Astrocyte of the cerebellum (primary cell): ENCODE measurements at regions not wholly inside any gene's neighbourhood (a gene's known extent, or its start where the extent isn't known, plus 50 kb on each side); places are given as distances from the start of the nearest gene placed in this dataset.

Experiments
- DNase-seq: peaks from one replicate; pipeline ENCODE4 v3.0.0-alpha.2; 2011; ENCODE audit warnings: low read depth
- H3K4me3 ChIP-seq: 2 replicates; pipeline ENCODE4 v1.5.1; 2011; ENCODE audit warnings: mild to moderate bottlenecking, low read depth, low read length, moderate library complexity
- in situ Hi-C: cut with HindIII; loops from 2 replicates; pipeline ENCODE4 v1.10.0; 2017; ENCODE audit warnings: low sequenced_read_pairs
- TF ChIP-seq, protein P1 (sequence below): IDR thresholded peaks from 2 replicates; pipeline ENCODE4 v1.5.1; 2012; ENCODE audit warnings: low read length, low read depth, moderate library complexity, mild to moderate bottlenecking; ENCODE audit errors: missing control alignments

DNA sequence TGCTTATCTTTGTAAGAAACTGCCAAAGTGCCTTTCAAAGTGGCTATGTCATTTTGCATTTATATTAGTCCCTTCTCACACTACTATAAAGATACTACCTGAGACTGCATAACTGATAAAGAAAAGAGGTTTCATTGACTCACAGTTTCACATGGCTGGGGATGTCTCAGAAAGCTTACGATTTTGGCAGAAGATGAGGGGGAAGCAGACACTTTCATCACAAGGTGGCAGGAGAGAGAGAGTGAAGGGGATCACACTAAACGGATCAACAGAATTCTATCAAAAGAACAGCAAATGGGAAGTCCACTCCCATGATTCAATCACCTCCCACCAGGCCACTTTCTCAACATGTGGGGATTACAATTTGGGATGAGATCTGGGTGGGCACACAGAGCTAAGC is 1352.0 kb upstream of the B3GALT2 start:
- H3K4me3 ChIP-seq = no peak overlapping the region
- in situ Hi-C loops = no loop called here
- no peak for DNase-seq
- TF ChIP-seq, protein P1, sequence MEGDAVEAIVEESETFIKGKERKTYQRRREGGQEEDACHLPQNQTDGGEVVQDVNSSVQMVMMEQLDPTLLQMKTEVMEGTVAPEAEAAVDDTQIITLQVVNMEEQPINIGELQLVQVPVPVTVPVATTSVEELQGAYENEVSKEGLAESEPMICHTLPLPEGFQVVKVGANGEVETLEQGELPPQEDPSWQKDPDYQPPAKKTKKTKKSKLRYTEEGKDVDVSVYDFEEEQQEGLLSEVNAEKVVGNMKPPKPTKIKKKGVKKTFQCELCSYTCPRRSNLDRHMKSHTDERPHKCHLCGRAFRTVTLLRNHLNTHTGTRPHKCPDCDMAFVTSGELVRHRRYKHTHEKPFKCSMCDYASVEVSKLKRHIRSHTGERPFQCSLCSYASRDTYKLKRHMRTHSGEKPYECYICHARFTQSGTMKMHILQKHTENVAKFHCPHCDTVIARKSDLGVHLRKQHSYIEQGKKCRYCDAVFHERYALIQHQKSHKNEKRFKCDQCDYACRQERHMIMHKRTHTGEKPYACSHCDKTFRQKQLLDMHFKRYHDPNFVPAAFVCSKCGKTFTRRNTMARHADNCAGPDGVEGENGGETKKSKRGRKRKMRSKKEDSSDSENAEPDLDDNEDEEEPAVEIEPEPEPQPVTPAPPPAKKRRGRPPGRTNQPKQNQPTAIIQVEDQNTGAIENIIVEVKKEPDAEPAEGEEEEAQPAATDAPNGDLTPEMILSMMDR = no peak

DNA sequence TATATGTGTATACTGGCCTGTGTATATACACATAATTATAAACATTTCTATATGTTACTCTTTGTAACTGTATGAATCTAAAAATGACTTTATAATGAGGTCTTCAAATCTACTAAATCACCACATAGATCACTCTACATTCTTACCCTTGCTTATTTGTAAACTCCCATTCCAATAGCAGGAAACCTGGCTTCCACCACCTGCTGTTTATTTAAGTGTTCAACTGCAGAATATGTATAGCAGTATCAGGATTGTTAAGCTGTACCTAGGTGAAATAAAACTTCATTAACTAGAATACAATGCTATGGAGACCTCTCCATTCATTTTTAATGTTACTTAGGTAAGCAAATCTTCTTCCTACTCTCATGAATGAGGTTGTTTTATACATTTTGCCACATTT is 1351.1 kb upstream of the B3GALT2 start:
- DNase-seq = no peak
- in situ Hi-C loops = no loop called here
- H3K4me3 ChIP-seq = no peak overlapping the region
- TF ChIP-seq, protein P1 = no peak

DNA sequence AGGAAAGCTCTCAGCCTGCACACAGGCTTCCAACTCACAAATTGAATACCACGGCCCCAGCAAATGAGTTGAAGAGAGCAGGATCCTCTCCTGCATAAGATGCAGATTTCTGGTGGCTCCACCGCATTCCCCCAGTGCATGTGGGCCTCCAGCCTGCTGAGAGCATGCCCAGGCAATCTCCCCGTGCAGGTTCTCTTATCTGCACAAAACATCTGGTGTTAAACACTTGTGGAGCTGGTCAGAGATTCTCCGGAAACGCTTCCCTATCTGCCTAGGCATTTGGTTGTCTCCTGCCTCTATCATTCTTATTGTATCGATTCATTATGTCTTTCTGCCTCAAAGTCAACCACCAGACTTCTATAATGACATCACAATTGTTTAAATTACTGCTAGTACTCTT is 1349.0 kb upstream of the B3GALT2 start:
- TF ChIP-seq, protein P1 = no peak
- DNase-seq = no peak
- no peak overlapping the region for H3K4me3 ChIP-seq
- in situ Hi-C loops = no loop called here

DNA sequence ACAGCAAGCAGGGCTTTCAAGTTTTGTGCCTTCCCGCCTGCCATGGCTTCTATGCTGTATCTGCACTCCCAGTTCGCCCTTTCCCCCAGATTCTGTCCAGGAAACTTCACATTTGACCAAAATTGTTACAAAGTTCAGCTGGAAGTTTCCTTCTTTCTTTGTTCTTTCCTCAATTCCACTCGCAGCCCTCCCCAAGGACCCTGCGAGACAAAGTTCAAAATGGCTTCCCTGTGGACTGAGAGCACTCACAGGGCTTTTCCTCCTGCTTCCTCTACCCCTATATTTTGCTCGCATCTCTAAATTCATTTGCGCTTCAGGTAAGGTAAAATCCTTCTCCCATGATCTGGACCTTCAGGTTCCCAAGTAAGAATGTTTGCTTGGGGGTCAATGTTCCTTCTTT is 1348.4 kb upstream of the B3GALT2 start:
- H3K4me3 ChIP-seq = no peak overlapping the region
- DNase-seq = no peak
- TF ChIP-seq, protein P1 = no peak
- in situ Hi-C loops = no loop called here

DNA sequence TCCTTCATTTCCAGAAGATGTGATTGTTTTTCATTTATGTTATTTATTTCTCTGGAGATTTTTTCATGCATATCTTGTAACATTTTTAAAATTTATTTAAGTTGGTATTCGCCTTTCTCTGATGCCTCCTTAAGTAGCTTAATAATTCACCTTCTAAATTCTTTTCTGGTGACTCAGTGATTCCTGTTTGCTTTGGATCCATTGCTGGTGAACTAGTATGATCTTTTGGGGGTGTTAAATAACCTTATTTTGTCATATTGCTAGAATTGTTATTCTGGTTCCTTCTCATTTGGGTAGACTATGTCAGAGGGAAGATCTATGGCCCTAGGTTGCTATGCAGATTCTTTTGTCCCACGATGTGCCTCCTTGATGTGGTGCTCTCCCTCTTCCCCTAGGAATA is 1347.2 kb upstream of the B3GALT2 start:
- no peak for DNase-seq
- no peak overlapping the region for H3K4me3 ChIP-seq
- in situ Hi-C loops = no loop called here
- TF ChIP-seq, protein P1 = no peak

DNA sequence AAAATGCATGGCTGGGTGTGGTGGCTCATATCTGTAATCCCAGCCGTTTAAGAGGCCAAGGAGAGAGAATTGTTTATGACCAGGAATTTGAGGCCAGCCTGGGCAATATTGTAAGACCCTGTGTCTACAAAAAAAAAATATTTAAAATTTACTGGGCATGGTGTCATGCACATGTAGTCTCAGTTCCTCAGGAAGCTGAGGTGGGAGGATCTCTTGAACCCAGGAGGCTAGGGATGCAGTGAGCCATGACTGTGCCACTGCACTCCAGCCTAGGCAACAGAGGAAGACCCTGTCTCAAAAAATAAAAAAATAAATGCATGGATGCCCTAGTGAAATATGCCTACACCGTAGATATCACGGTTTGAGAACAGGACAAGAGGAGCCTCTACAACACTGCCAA is 1331.2 kb upstream of the B3GALT2 start:
- no peak overlapping the region for H3K4me3 ChIP-seq
- TF ChIP-seq, protein P1 = no peak
- in situ Hi-C loops = no loop called here
- DNase-seq = no peak

DNA sequence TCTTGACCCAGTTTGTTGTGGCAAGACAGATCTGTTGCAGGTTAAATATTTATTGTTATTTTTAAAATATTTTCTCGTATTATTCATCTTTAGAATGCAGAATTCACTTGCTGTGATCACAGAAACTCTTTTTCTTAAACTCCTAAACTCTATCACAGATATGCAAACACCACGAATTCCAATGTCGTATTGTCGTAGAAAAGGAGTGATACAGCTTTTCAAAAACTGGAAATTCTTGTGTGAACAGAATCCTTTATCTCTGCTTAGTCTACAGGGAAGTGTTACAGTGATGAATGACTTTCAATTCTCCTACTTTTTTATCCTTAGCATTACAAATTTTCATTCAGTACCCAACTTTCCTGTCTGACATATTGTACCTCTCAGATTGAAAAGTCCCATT is 1329.5 kb upstream of the B3GALT2 start:
- no peak overlapping the region for H3K4me3 ChIP-seq
- TF ChIP-seq, protein P1 = no peak
- in situ Hi-C loops = no loop called here
- no peak for DNase-seq
